WTC11 (cell line): ENCODE measurements at regions not wholly inside any gene's neighbourhood (a gene's known extent, or its start where the extent isn't known, plus 50 kb on each side); places are given as distances from the start of the nearest gene placed in this dataset.
"Not testable (repeated sequence)": the region's sequence is repeated elsewhere in the genome, so short reads cannot be mapped to it uniquely, and the experiment has no call there.

Experiments
- ATAC-seq: fragments of 200-7000 bp; cut with Tn5 transposase; 2 replicates; pipeline ENCODE4 v1.10.0; 2021; ENCODE audit warnings: mild to moderate bottlenecking, moderate library complexity
- CTCF ChIA-PET: fragments of 300-600 bp; sonication (Branson Sonifier 250); formaldehyde crosslinking; loops from one replicate; lab custom pipeline; 2021; ENCODE audit warnings: antibody characterized with exemption; lab: Charles Lee
- POLR2A ChIA-PET: fragments of 350-600 bp; sonication (Branson Sonifier 250); formaldehyde crosslinking; loops from one replicate; lab custom pipeline; 2021; ENCODE audit warnings: antibody characterized with exemption; lab: Charles Lee
- DNase-seq: peaks from one replicate; pipeline ENCODE4 v3.0.0; 2021; ENCODE audit warnings: low spot score
- H3K27ac Mint-ChIP-seq: 2 replicates; pipeline ENCODE4 v1.8.0; 2021; ENCODE audit warnings: mixed read lengths
- H3K27me3 Mint-ChIP-seq: 2 replicates; pipeline ENCODE4 v1.8.0; 2021; ENCODE audit warnings: low read depth, mild to moderate bottlenecking, moderate library complexity, mixed read lengths
- H3K36me3 Mint-ChIP-seq: 2 replicates; pipeline ENCODE4 v1.8.0; 2021; ENCODE audit warnings: mixed read lengths
- H3K4me1 Mint-ChIP-seq: 2 replicates; pipeline ENCODE4 v1.8.0; 2022; ENCODE audit warnings: mixed read lengths
- H3K4me3 Mint-ChIP-seq: 2 replicates; pipeline ENCODE4 v1.8.0; 2021; ENCODE audit warnings: mild to moderate bottlenecking, moderate library complexity, mixed read lengths
- H3K9me3 Mint-ChIP-seq: 2 replicates; pipeline ENCODE4 v1.8.0; 2021; ENCODE audit warnings: mixed read lengths
- ATF6 ChIP-seq: sonication (generic); formaldehyde crosslinking; IDR thresholded peaks from 2 replicates; pipeline ENCODE4 v1.8.1; 2023; ENCODE audit warnings: mild to moderate bottlenecking, missing genetic modification reagents
- CREB1 ChIP-seq: sonication (generic); formaldehyde crosslinking; IDR thresholded peaks from 2 replicates; pipeline ENCODE4 v1.8.0; 2023; ENCODE audit warnings: mild to moderate bottlenecking, missing genetic modification reagents
- CREM ChIP-seq: sonication (generic); formaldehyde crosslinking; IDR thresholded peaks from 2 replicates; pipeline ENCODE4 v1.8.1; 2022; ENCODE audit warnings: mild to moderate bottlenecking, missing genetic modification reagents, moderate library complexity
- CTCF ChIP-seq: fragments of 200-600 bp; IDR thresholded peaks from 2 replicates; pipeline ENCODE4 v1.8.0; 2022; ENCODE audit warnings: antibody characterized with exemption
- E2F5 ChIP-seq: sonication (generic); formaldehyde crosslinking; IDR thresholded peaks from 2 replicates; pipeline ENCODE4 v1.8.1; 2022; ENCODE audit warnings: mild to moderate bottlenecking, moderate library complexity, missing genetic modification reagents
- EMX1 ChIP-seq: fragments of 250-450 bp; sonication (Bioruptor Pico); IDR thresholded peaks from 2 replicates; pipeline ENCODE4 v1.8.0; 2021; ENCODE audit warnings: mild to moderate bottlenecking
- ESRRA ChIP-seq: sonication (generic); formaldehyde crosslinking; IDR thresholded peaks from 2 replicates; pipeline ENCODE4 v1.8.1; 2022; ENCODE audit warnings: mild to moderate bottlenecking, missing genetic modification reagents, borderline replicate concordance
- ETV6 ChIP-seq: sonication (generic); formaldehyde crosslinking; IDR thresholded peaks from 2 replicates; pipeline ENCODE4 v1.8.1; 2022; ENCODE audit warnings: mild to moderate bottlenecking, missing genetic modification reagents
- FOXP1 ChIP-seq: sonication (generic); formaldehyde crosslinking; IDR thresholded peaks from 2 replicates; pipeline ENCODE4 v1.8.0; 2022; ENCODE audit warnings: missing genetic modification reagents, mild to moderate bottlenecking, moderate library complexity, borderline replicate concordance
- HMGA2 ChIP-seq: fragments of 250-450 bp; sonication (Bioruptor Pico); IDR thresholded peaks from 2 replicates; pipeline ENCODE4 v1.4.0; 2021; ENCODE audit warnings: mild to moderate bottlenecking, moderate library complexity
- IRF1 ChIP-seq: sonication (generic); formaldehyde crosslinking; IDR thresholded peaks from 2 replicates; pipeline ENCODE4 v1.8.0; 2023; ENCODE audit warnings: missing genetic modification reagents
- MYBL2 ChIP-seq: sonication (generic); formaldehyde crosslinking; IDR thresholded peaks from 2 replicates; pipeline ENCODE4 v1.8.1; 2023; ENCODE audit warnings: mild to moderate bottlenecking, moderate library complexity, missing genetic modification reagents
- PRDM15 ChIP-seq: sonication (generic); formaldehyde crosslinking; IDR thresholded peaks from 2 replicates; pipeline ENCODE4 v1.8.0; 2022; ENCODE audit warnings: missing genetic modification reagents
- TEAD4 ChIP-seq: sonication (generic); formaldehyde crosslinking; IDR thresholded peaks from 2 replicates; pipeline ENCODE4 v1.8.0; 2022; ENCODE audit warnings: mild to moderate bottlenecking, missing genetic modification reagents
- ZBTB43 ChIP-seq: sonication (generic); formaldehyde crosslinking; IDR thresholded peaks from 2 replicates; pipeline ENCODE4 v1.8.1; 2023; ENCODE audit warnings: mild to moderate bottlenecking, missing genetic modification reagents
- ZNF423 ChIP-seq: fragments of 250-450 bp; sonication (Bioruptor Pico); IDR thresholded peaks from 2 replicates; pipeline ENCODE4 v2.1.2; 2022; ENCODE audit warnings: mild to moderate bottlenecking, moderate library complexity
- ZNF425 ChIP-seq: fragments of 250-450 bp; sonication (Bioruptor Pico); conservative IDR thresholded peaks from 2 replicates; pipeline ENCODE4 v1.9.0; 2021; ENCODE audit warnings: mild to moderate bottlenecking

GRCh38 chr1:183737916-183738315, 67.0 kb upstream of the RGL1 start:
- H3K27ac Mint-ChIP-seq, H3K27me3 Mint-ChIP-seq, POLR2A ChIA-PET, DNase-seq, H3K4me3 Mint-ChIP-seq, H3K9me3 Mint-ChIP-seq, CTCF ChIA-PET, ATAC-seq, H3K36me3 Mint-ChIP-seq: not testable (repeated sequence)
- H3K4me1 Mint-ChIP-seq: peaks cover 16% of the 10 kb centered on the region

- TF ChIP-seq CREM (CRISPR knock-in tag): no peak
- TF ChIP-seq E2F5 (CRISPR knock-in tag): no peak
- no peak for TF ChIP-seq PRDM15
- no peak for TF ChIP-seq HMGA2 (CRISPR knock-in tag)
- no peak for TF ChIP-seq MYBL2 (CRISPR knock-in tag)
- TF ChIP-seq ZNF423 (CRISPR knock-in tag): no peak
- TF ChIP-seq ZNF425 (CRISPR knock-in tag): no peak
- no peak for TF ChIP-seq TEAD4
- TF ChIP-seq IRF1 (CRISPR knock-in tag): no peak
- TF ChIP-seq EMX1 (CRISPR knock-in tag): no peak
- TF ChIP-seq ESRRA (CRISPR knock-in tag): no peak
- Mint-ChIP-seq H3K9me3 (no peaks in the 10 kb centered on the region), H3K36me3 (no peaks in the 10 kb centered on the region), H3K27ac (no peak overlapping the region), H3K27me3 (no peaks in the 10 kb centered on the region), H3K4me3 (no peak overlapping the region), H3K4me1 (peaks cover 28% of the 10 kb centered on the region)
- ChIA-PET POLR2A (no interaction called here), CTCF (interaction anchor here (1.6 kb wide), 1 partner anchor 51 kb away, joined by 6 read pairs; no protein-coding TSS in a partner anchor)
- ATAC-seq: no peak
- no peak for DNase-seq
These were observed 68.6 kb upstream of the RGL1 start for GRCh38 chr1:183736343-183736742.

- DNase-seq: no peak
- no peak overlapping the region for H3K4me3 Mint-ChIP-seq
- no peak for ATAC-seq
- no peaks in the 10 kb centered on the region for H3K36me3 Mint-ChIP-seq
- ChIA-PET POLR2A (no interaction called here), CTCF (interaction anchor here (1.6 kb wide), 1 partner anchor 50 kb away, joined by 6 read pairs; no protein-coding TSS in a partner anchor)
- H3K27me3 Mint-ChIP-seq: no peaks in the 10 kb centered on the region
- H3K4me1 Mint-ChIP-seq: peaks cover 28% of the 10 kb centered on the region
- no peaks in the 10 kb centered on the region for H3K9me3 Mint-ChIP-seq
- no peak overlapping the region for H3K27ac Mint-ChIP-seq
- TF ChIP-seq ATF6 (no peak), ESRRA (CRISPR knock-in tag) (no peak), ZBTB43 (CRISPR knock-in tag) (no peak), FOXP1 (CRISPR knock-in tag) (no peak), CTCF (no peak), ETV6 (no peak), CREB1 (CRISPR knock-in tag) (no peak)
- TF ChIP-seq, all 79 proteins: peak for 0
These were observed 69.7 kb upstream of the RGL1 start for GRCh38 chr1:183735069-183735860.
